Osteocyte (in vitro differentiated cells): ENCODE measurements at regions not wholly inside any gene's neighbourhood (a gene's known extent, or its start where the extent isn't known, plus 50 kb on each side); places are given as distances from the start of the nearest gene placed in this dataset.

ENCODE experiments used
- DNase-seq: peaks from one replicate; pipeline ENCODE4 v3.0.0; 2021; ENCODE audit warnings: mixed read lengths; ENCODE audit not compliant: unreplicated experiment; ENCODE audit errors: extremely low spot score
- H3K27ac Mint-ChIP-seq: one replicate; pipeline ENCODE4 v1.8.0; 2021; ENCODE audit warnings: mild to moderate bottlenecking, mixed read lengths; ENCODE audit not compliant: unreplicated experiment
- H3K27me3 Mint-ChIP-seq: one replicate; pipeline ENCODE4 v1.8.0; 2021; ENCODE audit warnings: mixed read lengths; ENCODE audit not compliant: unreplicated experiment
- H3K36me3 Mint-ChIP-seq: one replicate; pipeline ENCODE4 v1.8.0; 2021; ENCODE audit warnings: mixed read lengths; ENCODE audit not compliant: unreplicated experiment
- H3K4me1 Mint-ChIP-seq: one replicate; pipeline ENCODE4 v1.8.0; 2021; ENCODE audit warnings: mixed read lengths; ENCODE audit not compliant: unreplicated experiment
- H3K4me3 Mint-ChIP-seq: one replicate; pipeline ENCODE4 v1.8.0; 2021; ENCODE audit warnings: mild to moderate bottlenecking, moderate library complexity, mixed read lengths; ENCODE audit not compliant: unreplicated experiment
- H3K9me3 Mint-ChIP-seq: one replicate; pipeline ENCODE4 v1.8.0; 2021; ENCODE audit warnings: mixed read lengths; ENCODE audit not compliant: unreplicated experiment
- TF ChIP-seq, protein P1 (sequence below): fragments of 200-600 bp; sonication (generic); IDR thresholded peaks from 2 replicates; pipeline ENCODE4 v1.5.0; 2021; ENCODE audit warnings: antibody characterized with exemption, mild to moderate bottlenecking, moderate library complexity

DNA sequence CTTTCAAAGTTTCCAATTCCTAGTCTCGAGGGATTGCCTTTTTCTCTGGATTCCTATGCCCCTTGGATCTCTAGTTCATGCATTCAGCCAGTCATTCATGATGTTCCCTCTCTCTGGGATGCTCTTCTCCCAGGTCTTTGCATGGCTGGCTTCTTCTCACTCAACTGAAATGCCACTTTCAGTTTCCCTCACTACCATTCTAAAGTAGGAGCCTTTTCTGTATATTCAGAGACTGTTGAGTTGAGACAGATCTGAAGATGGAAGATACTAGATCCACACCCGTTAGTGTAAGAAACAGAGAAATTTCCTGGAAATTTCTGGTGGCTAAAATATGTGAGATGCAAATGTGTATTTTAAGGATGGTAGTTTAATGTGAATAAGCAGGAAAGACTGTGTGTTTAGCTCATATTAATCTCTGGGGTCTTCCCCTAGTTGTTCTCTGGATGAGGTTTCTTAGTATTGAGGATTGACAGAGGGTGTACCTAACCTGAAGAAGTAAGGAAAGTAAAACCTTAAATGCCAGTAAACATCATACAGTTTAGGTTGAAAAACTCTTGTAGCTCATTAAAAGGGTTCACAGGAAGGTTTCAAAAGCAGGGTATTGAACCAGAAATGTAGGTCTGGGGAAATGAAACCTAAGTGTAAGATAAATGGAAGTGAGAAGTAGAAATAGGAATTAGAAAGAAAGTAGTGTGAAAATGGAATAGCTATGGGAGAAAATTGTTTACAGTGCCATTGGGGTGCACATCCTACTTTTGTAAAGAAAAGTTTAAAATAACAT lies 331.3 kb downstream of the NDFIP2 start:
- Mint-ChIP-seq H3K4me3 (no peak overlapping the region), H3K9me3 (peaks cover 12% of the 10 kb centered on the region), H3K27ac (no peak overlapping the region), H3K27me3 (no peaks in the 10 kb centered on the region), H3K4me1 (peaks cover 21% of the 10 kb centered on the region), H3K36me3 (no peaks in the 10 kb centered on the region)
- no peak for DNase-seq
- TF ChIP-seq, protein P1, sequence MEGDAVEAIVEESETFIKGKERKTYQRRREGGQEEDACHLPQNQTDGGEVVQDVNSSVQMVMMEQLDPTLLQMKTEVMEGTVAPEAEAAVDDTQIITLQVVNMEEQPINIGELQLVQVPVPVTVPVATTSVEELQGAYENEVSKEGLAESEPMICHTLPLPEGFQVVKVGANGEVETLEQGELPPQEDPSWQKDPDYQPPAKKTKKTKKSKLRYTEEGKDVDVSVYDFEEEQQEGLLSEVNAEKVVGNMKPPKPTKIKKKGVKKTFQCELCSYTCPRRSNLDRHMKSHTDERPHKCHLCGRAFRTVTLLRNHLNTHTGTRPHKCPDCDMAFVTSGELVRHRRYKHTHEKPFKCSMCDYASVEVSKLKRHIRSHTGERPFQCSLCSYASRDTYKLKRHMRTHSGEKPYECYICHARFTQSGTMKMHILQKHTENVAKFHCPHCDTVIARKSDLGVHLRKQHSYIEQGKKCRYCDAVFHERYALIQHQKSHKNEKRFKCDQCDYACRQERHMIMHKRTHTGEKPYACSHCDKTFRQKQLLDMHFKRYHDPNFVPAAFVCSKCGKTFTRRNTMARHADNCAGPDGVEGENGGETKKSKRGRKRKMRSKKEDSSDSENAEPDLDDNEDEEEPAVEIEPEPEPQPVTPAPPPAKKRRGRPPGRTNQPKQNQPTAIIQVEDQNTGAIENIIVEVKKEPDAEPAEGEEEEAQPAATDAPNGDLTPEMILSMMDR = no peak

DNA sequence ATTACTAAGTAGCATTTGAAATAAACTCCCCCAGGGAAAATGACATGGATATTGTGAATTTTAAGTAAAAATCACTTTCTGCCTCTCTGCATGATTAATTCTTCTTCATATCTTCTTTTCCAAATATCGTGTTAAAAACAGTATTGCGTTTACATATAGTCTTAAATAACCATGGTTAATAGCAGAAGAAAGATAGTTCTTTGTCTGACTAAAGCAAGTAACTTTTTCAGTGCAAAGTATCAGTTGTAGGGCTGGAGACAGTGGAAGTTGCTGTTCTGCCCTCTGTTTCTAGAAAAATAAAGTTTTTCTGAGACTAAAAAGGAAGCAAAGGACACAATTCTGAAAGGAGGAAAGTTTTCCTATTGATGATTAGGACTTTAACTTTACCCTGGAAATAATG lies 330.2 kb downstream of the NDFIP2 start:
- H3K9me3 Mint-ChIP-seq = peaks cover 12% of the 10 kb centered on the region
- no peak overlapping the region for H3K4me3 Mint-ChIP-seq
- peak overlapping the region; percentile 49 for H3K27ac Mint-ChIP-seq
- H3K36me3 Mint-ChIP-seq = no peaks in the 10 kb centered on the region
- H3K27me3 Mint-ChIP-seq = no peaks in the 10 kb centered on the region
- H3K4me1 Mint-ChIP-seq = peaks cover 21% of the 10 kb centered on the region
- TF ChIP-seq, protein P1 = no peak
- no peak for DNase-seq

DNA sequence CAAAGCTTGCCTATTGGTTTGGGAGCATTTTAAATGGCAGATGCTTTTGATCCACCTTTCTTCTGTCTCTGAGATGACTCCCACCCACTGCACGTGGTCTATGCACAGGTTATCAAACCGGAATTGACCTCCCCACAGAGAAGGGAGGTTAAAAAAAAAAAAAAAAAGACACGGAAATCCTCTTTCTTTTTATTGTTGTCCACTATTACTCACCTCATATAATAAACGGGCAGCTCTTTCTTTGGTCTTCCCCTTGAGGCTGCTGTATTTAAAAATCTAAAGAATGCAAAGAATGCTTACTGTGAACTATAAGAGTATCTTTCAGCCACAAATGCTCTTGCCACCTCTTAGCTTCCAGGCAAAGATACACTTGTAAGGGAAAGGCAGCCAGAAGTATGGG lies 329.7 kb downstream of the NDFIP2 start:
- peaks cover 7% of the 10 kb centered on the region for H3K9me3 Mint-ChIP-seq
- no peak overlapping the region for H3K4me3 Mint-ChIP-seq
- TF ChIP-seq, protein P1 = no peak
- peak overlapping the region; percentile 49 for H3K27ac Mint-ChIP-seq
- H3K4me1 Mint-ChIP-seq = peaks cover 21% of the 10 kb centered on the region
- H3K36me3 Mint-ChIP-seq = no peaks in the 10 kb centered on the region
- H3K27me3 Mint-ChIP-seq = no peaks in the 10 kb centered on the region
- DNase-seq = no peak

DNA sequence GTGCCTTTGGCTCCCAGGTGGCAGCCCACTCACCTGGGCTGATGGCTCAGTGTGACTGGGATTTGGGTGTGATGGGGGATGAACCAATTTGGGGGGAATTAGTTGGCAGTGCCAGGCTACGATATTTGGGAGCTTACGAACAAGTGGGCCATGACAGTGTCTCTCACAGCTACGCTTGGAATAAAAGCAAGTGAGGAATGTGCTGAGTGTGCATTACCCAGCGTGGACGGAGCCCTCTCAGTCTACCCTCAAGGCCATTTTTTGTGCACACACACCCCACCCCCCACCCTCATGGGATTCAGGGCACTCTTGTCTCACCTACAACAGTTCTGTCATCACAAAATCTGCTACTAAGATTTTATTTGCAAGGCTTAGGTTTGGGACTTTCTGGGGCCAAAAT lies 329.1 kb downstream of the NDFIP2 start:
- peaks cover under 1% of the 10 kb centered on the region for H3K9me3 Mint-ChIP-seq
- H3K27ac Mint-ChIP-seq = no peak overlapping the region

DNA sequence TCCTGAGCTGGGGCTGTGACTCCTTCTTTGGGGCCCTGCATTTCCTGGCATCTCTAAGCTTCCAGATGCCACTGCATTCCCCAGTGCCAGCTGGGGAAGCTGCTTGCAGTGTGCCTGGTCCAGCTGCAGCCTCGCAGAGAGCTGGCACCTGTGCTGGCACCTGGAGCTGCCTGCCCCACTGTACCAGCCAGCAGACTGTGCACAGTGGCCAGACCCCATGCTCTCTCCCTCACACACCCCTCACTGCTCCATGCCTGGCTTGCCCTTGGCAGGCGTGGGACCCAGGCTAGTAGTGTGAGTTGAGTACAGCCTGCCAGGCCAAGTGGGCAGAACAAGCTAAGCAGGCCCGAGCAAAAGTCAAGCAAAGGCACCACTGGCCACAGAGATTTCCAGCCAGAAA lies 327.5 kb downstream of the NDFIP2 start:
- Mint-ChIP-seq H3K9me3 (no peaks in the 10 kb centered on the region), H3K4me1 (peaks cover 21% of the 10 kb centered on the region), H3K27ac (no peak overlapping the region), H3K36me3 (no peaks in the 10 kb centered on the region), H3K27me3 (no peaks in the 10 kb centered on the region), H3K4me3 (no peak overlapping the region)
- TF ChIP-seq, protein P1 = no peak
- DNase-seq = no peak

More for the DNA sequence above, 329.1 kb downstream of the NDFIP2 start:
- DNase-seq = no peak
- Mint-ChIP-seq H3K4me1 (peaks cover 21% of the 10 kb centered on the region), H3K4me3 (no peak overlapping the region), H3K27me3 (no peaks in the 10 kb centered on the region), H3K36me3 (no peaks in the 10 kb centered on the region)
- TF ChIP-seq, protein P1 = no peak
